HAP-1 (cell line): ENCODE measurements at regions not wholly inside any gene's neighbourhood (a gene's known extent, or its start where the extent isn't known, plus 50 kb on each side); places are given as distances from the start of the nearest gene placed in this dataset.
A peak's percentile ranks its signal among the peaks of the same experiment; 100 is the strongest.

Experiments
- DNase-seq, 2 experiments: peaks; one replicate each; pipeline ENCODE4 v3.0.0-alpha.2; 2016 to 2020; ENCODE audit warnings: low spot score in 2 of 2
- H3K27me3 ChIP-seq: fragments of 250-450 bp; sonication (Bioruptor Pico); 2 replicates; pipeline ENCODE4 v1.5.1; 2020; ENCODE audit warnings: low read depth, mild to moderate bottlenecking, moderate library complexity
- H3K36me3 ChIP-seq: fragments of 250-450 bp; sonication (Bioruptor Pico); replicated peaks from 2 replicates; pipeline ENCODE4 v1.5.1; 2020; ENCODE audit warnings: mild to moderate bottlenecking
- H3K4me1 ChIP-seq: fragments of 250-450 bp; sonication (Bioruptor Pico); 2 replicates; pipeline ENCODE4 v1.5.1; 2020; ENCODE audit warnings: mild to moderate bottlenecking
- H3K4me3 ChIP-seq: fragments of 250-450 bp; sonication (Bioruptor Pico); 2 replicates; pipeline ENCODE4 v1.5.1; 2020; ENCODE audit warnings: mild to moderate bottlenecking, moderate library complexity
- H3K9me3 ChIP-seq: fragments of 250-450 bp; sonication (Bioruptor Pico); 2 replicates; pipeline ENCODE4 v1.5.1; 2020; ENCODE audit warnings: mild to moderate bottlenecking, moderate library complexity
- in situ Hi-C: fragments of 300-500 bp; cut with MboI; formaldehyde crosslinking; loops from 3 replicates; pipeline ENCODE4 v1.14.3; 2020; ENCODE audit warnings: low sequenced_read_pairs, inconsistent platforms, mixed read lengths

GRCh38 chr4:156197216-156197615, 243.6 kb upstream of the CTSO start:
- no peaks in the 10 kb centered on the region for H3K4me1 ChIP-seq
- in situ Hi-C loops: no loop called here
- no peaks in the 10 kb centered on the region for H3K36me3 ChIP-seq
- DNase-seq: no peak
- no peak overlapping the region for H3K4me3 ChIP-seq
- no peaks in the 10 kb centered on the region for H3K9me3 ChIP-seq
- no peaks in the 10 kb centered on the region for H3K27me3 ChIP-seq

- no peak for DNase-seq
- Histone ChIP-seq H3K9me3 (no peaks in the 10 kb centered on the region), H3K27me3 (no peaks in the 10 kb centered on the region), H3K36me3 (no peaks in the 10 kb centered on the region), H3K4me3 (no peak overlapping the region), H3K4me1 (no peaks in the 10 kb centered on the region)
- in situ Hi-C loops: no loop called here
Observed at GRCh38 chr4:156196722-156197121, 243.1 kb upstream of the CTSO start.

- no peak for DNase-seq
Observed at GRCh38 chr4:156195914-156196313, 242.2 kb upstream of the CTSO start.

GRCh38 chr4:156194896-156195295, 241.2 kb upstream of the CTSO start:
- Histone ChIP-seq H3K36me3 (no peaks in the 10 kb centered on the region), H3K9me3 (no peaks in the 10 kb centered on the region), H3K4me3 (no peak overlapping the region), H3K27me3 (no peaks in the 10 kb centered on the region), H3K4me1 (peaks cover 4% of the 10 kb centered on the region)
- in situ Hi-C loops: no loop called here
- DNase-seq: no peak

More at GRCh38 chr4:156195914-156196313, 242.2 kb upstream of the CTSO start:
- Histone ChIP-seq H3K9me3 (no peaks in the 10 kb centered on the region), H3K4me3 (no peak overlapping the region), H3K4me1 (no peaks in the 10 kb centered on the region), H3K36me3 (no peaks in the 10 kb centered on the region), H3K27me3 (no peaks in the 10 kb centered on the region)
- in situ Hi-C loops: no loop called here

- in situ Hi-C loops: no loop called here
- Histone ChIP-seq H3K4me1 (peaks cover 11% of the 10 kb centered on the region), H3K27me3 (no peaks in the 10 kb centered on the region)
Observed at GRCh38 chr4:156193800-156194199, 240.1 kb upstream of the CTSO start.

GRCh38 chr4:156193106-156193505, 239.4 kb upstream of the CTSO start:
- DNase-seq: no peak
- peaks cover 11% of the 10 kb centered on the region for H3K4me1 ChIP-seq
- H3K9me3 ChIP-seq: no peaks in the 10 kb centered on the region
- H3K36me3 ChIP-seq: no peaks in the 10 kb centered on the region
- H3K4me3 ChIP-seq: no peak overlapping the region
- in situ Hi-C loops: no loop called here
- no peaks in the 10 kb centered on the region for H3K27me3 ChIP-seq

More at GRCh38 chr4:156193800-156194199, 240.1 kb upstream of the CTSO start:
- no peaks in the 10 kb centered on the region for H3K9me3 ChIP-seq
- no peak overlapping the region for H3K4me3 ChIP-seq
- no peak for DNase-seq
- H3K36me3 ChIP-seq: no peaks in the 10 kb centered on the region

GRCh38 chr4:156192033-156192432, 238.4 kb upstream of the CTSO start:
- Histone ChIP-seq H3K27me3 (no peaks in the 10 kb centered on the region), H3K36me3 (no peaks in the 10 kb centered on the region), H3K4me3 (no peak overlapping the region), H3K9me3 (no peaks in the 10 kb centered on the region), H3K4me1 (peaks cover 11% of the 10 kb centered on the region)
- in situ Hi-C loops: no loop called here
- DNase-seq: no peak

- in situ Hi-C loops: no loop called here
- DNase-seq: no peak
Observed at GRCh38 chr4:156191044-156191781, 237.5 kb upstream of the CTSO start.

GRCh38 chr4:156190615-156191014, 236.9 kb upstream of the CTSO start:
- Histone ChIP-seq H3K4me3 (no peak overlapping the region), H3K36me3 (no peaks in the 10 kb centered on the region), H3K4me1 (peaks cover 21% of the 10 kb centered on the region), H3K27me3 (no peaks in the 10 kb centered on the region), H3K9me3 (no peaks in the 10 kb centered on the region)
- no peak for DNase-seq
- in situ Hi-C loops: no loop called here

More at GRCh38 chr4:156191044-156191781, 237.5 kb upstream of the CTSO start:
- Histone ChIP-seq H3K27me3 (no peaks in the 10 kb centered on the region), H3K4me1 (peaks cover 15% of the 10 kb centered on the region), H3K4me3 (no peak overlapping the region), H3K9me3 (no peaks in the 10 kb centered on the region), H3K36me3 (no peaks in the 10 kb centered on the region)

GRCh38 chr4:156188596-156188995, 234.9 kb upstream of the CTSO start:
- no peaks in the 10 kb centered on the region for H3K9me3 ChIP-seq
- in situ Hi-C loops: no loop called here
- DNase-seq: no peak
- H3K27me3 ChIP-seq: no peaks in the 10 kb centered on the region
- no peaks in the 10 kb centered on the region for H3K36me3 ChIP-seq
- no peak overlapping the region for H3K4me3 ChIP-seq
- H3K4me1 ChIP-seq: peaks cover 31% of the 10 kb centered on the region

- DNase-seq: peak in 1 of 2 experiments; percentile 63
- Histone ChIP-seq H3K27me3 (no peaks in the 10 kb centered on the region), H3K9me3 (no peaks in the 10 kb centered on the region), H3K36me3 (no peaks in the 10 kb centered on the region), H3K4me1 (peaks cover 35% of the 10 kb centered on the region), H3K4me3 (no peak overlapping the region)
- in situ Hi-C loops: no loop called here
Observed at GRCh38 chr4:156186111-156186510, 232.4 kb upstream of the CTSO start.

- Histone ChIP-seq H3K4me3 (no peak overlapping the region), H3K36me3 (no peaks in the 10 kb centered on the region), H3K9me3 (no peaks in the 10 kb centered on the region), H3K27me3 (no peaks in the 10 kb centered on the region), H3K4me1 (peaks cover 35% of the 10 kb centered on the region)
- in situ Hi-C loops: no loop called here
- peak; percentile 47 to 65 for DNase-seq
Observed at GRCh38 chr4:156185514-156186055, 231.9 kb upstream of the CTSO start.

GRCh38 chr4:156182269-156182668, 228.6 kb upstream of the CTSO start:
- Histone ChIP-seq H3K4me1 (peaks cover 31% of the 10 kb centered on the region), H3K9me3 (no peaks in the 10 kb centered on the region), H3K36me3 (no peaks in the 10 kb centered on the region), H3K4me3 (no peak overlapping the region), H3K27me3 (no peaks in the 10 kb centered on the region)
- DNase-seq: no peak
- in situ Hi-C loops: no loop called here

GRCh38 chr4:156177941-156178340, 224.3 kb upstream of the CTSO start:
- in situ Hi-C loops: no loop called here
- DNase-seq: no peak
- no peaks in the 10 kb centered on the region for H3K9me3 ChIP-seq

More at GRCh38 chr4:156177941-156178340, 224.3 kb upstream of the CTSO start:
- H3K36me3 ChIP-seq: no peaks in the 10 kb centered on the region
- peaks cover 27% of the 10 kb centered on the region for H3K4me1 ChIP-seq
- H3K4me3 ChIP-seq: no peak overlapping the region
- H3K27me3 ChIP-seq: no peaks in the 10 kb centered on the region
